ENCODE measurements at regions not wholly inside any gene's neighbourhood (a gene's known extent, or its start where the extent isn't known, plus 50 kb on each side); places are given as distances from the start of the nearest gene placed in this dataset.
"Not testable (repeated sequence)": the region's sequence is repeated elsewhere in the genome, so short reads cannot be mapped to it uniquely, and the experiment has no call there.

DNA sequence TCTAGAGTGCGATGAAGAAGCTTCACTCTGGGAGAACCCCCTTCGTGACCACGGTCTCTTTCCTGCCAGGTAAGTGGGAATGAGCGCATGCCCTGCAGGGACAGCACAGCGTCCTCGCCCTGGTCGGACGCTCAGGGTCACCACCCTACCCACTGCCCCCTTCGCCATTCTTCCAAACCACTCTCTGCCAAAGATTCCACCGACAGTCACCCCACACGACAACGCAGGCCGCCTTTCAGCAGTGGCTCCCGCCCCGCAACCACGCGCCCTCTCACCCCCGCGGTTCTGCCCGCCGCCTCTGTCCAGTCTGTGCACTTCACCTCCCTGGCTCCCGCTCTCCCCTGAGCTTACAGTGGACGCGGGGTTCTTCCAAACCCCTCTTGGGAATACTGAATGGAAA is 82.3 kb upstream of the FCGR1A start:
- DNase-seq (ENCODE audit: low spot score), result not testable (repeated sequence)

DNA sequence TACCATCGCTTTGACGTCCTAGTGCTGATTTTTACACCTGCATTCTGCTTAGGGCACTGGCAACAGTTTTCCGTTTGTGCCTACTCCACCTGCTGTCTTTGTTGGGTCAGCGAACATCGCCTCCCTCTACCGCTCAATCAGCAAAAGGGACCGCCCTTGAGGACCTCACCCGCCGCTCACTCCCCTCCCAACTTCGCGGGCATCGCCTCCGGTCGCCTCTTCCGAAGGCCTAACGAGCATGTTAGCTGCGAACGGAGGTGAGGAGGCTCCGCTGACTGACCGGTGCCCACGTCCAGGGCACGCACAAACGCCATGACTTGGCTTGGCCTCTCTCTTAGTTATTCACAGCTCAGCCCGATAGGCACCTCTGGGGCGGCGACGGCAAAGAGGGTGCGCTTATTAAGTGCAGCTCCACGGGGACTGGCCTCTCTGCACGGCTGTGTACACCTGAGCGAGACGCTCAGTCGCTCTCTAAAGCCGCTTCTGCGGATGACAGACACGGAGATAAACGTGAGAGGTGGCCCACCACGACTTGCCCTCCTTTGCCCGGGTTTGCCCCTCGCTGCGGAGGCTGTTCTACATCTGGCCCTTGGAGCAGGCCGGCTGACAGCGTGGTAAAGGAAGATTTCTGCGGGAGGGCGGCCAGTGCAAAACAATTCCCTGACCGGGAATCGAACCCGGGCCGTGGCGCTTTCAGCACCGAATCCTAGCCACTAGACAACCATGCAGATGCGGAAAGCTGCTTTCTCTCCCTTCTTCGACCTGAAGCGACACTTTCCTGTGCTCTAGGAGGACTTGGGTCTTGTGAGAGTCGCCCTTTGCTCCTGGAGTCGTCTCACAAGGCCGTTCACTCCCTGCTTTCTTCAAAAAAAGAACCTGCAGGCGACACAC is 81.6 kb upstream of the FCGR1A start:
- not testable (repeated sequence) for DNase-seq (ENCODE audit: low spot score)

DNA sequence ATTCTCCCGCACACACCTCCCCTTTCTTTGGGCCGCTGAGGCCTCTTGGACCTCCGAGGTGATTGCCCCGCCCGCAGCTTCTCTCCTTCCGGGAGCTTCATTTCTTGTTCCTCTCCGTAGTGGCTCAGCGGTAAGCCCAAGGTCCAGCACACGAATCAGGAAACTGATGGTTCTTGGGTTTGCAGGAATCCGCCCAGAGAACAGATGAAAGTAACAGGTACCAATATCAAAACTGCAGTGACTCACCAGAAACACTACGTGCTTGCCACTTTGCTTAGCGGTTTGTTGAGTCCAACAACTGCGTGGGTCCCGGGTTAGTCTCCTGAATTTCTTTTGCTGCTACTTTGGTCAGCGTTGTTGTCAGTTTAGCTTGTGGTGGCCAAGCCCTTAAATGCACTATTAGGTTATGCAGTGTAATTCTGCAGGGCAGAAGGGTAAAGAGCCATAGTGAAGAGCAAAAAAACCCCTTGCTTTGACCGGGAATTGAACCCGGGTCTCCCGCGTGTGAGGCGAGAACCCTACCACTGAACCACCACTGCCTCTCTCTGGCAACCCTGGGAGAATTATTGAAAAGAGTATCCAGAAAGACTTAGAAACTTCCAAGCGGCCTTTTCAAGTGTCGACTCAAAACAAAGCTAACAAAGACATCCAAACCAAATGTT is 74.2 kb upstream of the FCGR1A start:
- peak; percentile 55 for DNase-seq (ENCODE audit: low spot score)

DNA sequence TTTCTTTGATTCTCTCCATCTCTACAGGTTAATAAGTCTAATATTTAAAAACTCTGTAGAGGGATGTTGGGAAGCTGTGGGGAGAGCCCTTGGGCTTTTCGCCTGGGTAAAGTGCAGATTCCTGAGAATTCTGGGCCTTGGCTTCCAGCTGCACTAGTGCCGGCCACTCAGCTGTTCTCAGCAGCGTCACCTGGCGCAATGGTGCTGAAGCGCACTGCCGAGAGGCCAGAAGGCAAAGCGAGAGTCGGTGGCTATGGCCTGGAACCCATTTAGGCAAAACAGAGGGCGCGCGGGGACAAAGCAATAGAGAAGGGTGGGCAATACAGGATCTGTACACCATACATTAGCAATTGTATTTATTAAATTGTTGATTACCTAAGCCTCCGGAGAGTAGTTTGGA is 70.8 kb upstream of the FCGR1A start:
- DNase-seq (ENCODE audit: low spot score), result not testable (repeated sequence)

DNA sequence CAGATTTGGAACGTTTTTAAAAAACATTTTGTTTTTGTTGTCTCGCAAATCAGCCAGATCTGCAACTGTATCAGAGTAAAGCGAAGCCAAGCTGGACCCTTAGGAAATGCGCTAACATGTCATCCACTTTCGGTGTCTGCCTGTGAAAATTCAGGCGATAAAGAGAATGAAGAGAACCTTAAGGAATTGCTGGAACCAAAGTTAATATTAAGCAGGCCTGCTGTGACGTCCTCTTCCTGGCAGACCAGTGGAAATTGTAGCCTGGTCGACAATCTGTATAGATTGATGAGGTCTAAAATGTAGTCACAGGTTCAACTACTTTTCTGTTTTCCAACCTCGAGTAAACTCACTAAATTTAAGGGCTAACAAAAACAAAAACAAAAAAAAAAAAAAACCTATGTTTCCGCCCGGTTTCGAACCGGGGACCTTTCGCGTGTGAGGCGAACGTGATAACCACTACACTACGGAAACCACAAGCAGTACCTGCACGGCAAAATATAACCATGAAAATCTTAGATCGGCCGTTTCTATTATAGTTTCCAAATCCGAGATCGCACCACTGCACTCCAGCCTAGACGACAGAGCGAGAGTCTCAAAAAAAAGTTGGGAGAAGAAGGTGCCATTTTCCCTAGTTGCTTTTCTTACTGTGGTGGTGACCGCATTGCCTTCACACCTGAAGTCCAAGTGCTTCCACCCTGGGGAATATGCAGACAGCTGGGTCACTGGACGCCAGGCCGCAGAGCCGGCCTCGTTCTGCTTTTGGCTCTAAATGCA is 70.2 kb upstream of the FCGR1A start:
- DNase-seq (ENCODE audit: low spot score), result peak; percentile 9

DNA sequence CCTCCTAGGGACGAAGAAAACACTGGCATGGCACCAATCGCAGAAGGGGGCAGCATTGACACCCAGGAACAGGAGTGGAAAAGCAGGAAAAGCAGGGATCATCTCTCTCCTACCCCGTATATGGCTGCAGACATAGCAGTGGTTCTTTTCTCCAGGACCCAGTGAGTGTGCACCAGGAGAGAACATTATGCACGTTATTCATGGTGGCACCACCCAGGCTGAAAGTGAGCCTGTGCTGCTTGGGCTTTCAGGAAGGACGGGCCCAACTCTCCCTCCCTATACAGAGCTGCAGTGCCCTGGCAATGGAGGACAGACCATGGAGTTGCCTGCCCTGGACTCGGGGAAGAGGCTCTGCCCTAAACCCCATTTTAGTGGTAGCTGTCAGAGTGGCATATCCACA is 69.0 kb upstream of the FCGR1A start:
- DNase-seq (ENCODE audit: low spot score), result not testable (repeated sequence)

DNA sequence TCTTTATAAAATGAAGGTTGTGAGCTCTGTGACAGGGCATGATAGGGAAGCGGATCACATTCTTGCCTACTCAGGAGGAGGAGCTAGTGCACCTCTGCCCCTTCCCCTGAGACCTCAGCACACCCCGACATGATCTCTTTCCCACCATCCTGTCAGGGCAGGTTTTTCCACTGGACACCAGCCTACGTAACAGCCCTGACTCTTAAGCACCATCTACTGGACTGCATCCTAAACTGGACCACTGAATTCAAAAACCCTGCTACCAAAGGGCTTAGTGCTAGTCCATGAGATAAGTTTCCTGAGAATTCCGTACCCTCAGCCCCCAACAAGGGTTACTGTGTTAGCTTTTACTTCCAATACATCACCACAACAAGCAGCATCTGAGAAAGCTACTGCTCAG is 68.5 kb upstream of the FCGR1A start:
- DNase-seq (ENCODE audit: low spot score), result not testable (repeated sequence)

DNA sequence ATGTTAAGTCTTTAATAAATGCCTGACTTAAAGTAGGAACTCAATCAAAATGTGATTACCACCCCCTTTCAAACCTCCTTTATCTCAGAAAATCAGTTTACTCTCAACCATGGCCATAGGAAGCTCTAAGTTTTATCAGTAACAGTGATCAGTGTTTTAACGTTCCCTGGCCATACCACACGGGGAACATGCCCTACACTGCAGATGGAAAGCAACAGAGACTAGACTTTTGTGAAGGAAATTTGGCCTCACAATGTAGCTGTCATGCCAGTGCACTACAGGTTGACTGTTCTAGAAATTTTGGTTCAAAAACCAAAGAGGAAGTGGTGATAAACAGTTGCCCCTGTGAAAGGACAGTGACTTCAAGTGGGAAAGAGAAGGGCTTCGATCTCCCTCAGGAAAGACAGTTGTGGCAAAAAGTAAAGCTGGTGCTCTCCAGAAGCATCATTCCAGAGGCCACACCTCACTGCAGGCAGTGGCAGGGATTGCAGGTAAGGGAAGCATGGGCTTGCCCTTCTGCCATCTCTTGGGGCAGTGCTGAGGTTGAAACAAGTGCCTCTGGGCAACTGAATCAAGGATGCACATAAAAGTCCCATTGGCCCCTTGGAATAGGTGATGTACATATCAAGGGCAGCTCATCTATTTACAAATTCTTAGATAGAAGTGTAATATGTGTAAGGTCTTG is 57.7 kb upstream of the FCGR1A start:
- DNase-seq (ENCODE audit: low spot score), result not testable (repeated sequence)

DNA sequence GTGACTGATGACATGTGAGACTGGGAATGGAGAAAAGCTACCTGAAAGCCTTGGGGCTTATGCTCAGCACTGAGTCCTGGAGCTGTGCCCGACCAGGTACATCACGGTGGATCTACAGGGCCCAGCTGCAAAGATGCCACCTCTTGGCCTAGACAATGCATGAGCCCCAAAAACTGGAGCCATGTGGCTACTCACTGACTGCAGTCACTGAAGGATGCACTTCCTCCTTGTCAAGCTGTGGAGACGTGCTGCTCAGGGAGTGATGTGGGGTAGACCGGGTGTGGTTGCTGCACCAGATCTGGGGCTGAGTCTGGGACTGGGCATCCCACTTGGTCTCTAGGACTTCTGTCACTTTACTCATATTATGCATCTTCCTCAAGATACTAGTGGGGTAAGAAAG is 55.8 kb upstream of the FCGR1A start:
- DNase-seq (ENCODE audit: low spot score), result not testable (repeated sequence)

DNA sequence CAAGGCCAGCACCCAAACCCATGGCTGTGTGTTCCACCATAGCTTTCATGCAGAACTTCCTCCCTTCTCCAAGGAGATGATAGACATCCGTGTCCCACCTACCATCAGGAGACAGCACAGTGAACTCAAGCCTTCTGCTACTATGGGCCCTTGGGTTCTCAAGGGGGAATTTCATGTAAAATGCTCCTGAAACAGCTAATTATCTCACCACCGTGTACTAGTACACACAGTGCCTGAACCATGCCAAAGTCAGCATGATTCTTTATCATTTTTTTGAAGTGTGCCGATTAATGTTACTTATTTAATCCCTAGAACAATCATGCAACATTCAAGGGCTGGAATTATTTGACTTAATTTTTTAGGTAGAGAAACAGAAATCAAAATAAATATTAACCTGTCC is 53.9 kb upstream of the FCGR1A start:
- not testable (repeated sequence) for DNase-seq (ENCODE audit: low spot score)

Data from H4 (cell line).